Activated CD4-positive, alpha-beta T cell treated with anti-CD3 and anti-CD28 coated beads, Interleukin-2, amount 10 ng/mL, durations not matched to agents 7 days and 5 days (primary cell): ENCODE measurements at regions not wholly inside any gene's neighbourhood (a gene's known extent, or its start where the extent isn't known, plus 50 kb on each side); places are given as distances from the start of the nearest gene placed in this dataset.

Experiments
- CTCF ChIA-PET: fragments of 350-600 bp; sonication (Branson Sonifier 250); formaldehyde crosslinking; loops from one replicate; lab custom pipeline; 2021; ENCODE audit warnings: antibody characterized with exemption; lab: Charles Lee
- POLR2A ChIA-PET: fragments of 350-600 bp; sonication (Branson Sonifier 250); formaldehyde crosslinking; loops from one replicate; lab custom pipeline; 2021; ENCODE audit warnings: antibody characterized with exemption; lab: Charles Lee
- DNase-seq: peaks from one replicate; pipeline ENCODE4 v3.0.0-alpha.2; 2020
- H3K27ac Mint-ChIP-seq: one replicate; pipeline ENCODE4 v1.8.0; 2021; ENCODE audit warnings: mild to moderate bottlenecking, moderate library complexity, mixed read lengths
- H3K27me3 Mint-ChIP-seq: one replicate; pipeline ENCODE4 v1.8.0; 2021; ENCODE audit warnings: mixed read lengths
- H3K36me3 Mint-ChIP-seq: one replicate; pipeline ENCODE4 v1.8.0; 2021; ENCODE audit warnings: low read depth, mixed read lengths
- H3K4me1 Mint-ChIP-seq: one replicate; pipeline ENCODE4 v1.8.0; 2021; ENCODE audit warnings: mixed read lengths
- H3K4me3 Mint-ChIP-seq: one replicate; pipeline ENCODE4 v1.8.0; 2021; ENCODE audit warnings: mild to moderate bottlenecking, moderate library complexity, mixed read lengths
- H3K9me3 Mint-ChIP-seq: one replicate; pipeline ENCODE4 v1.8.0; 2021; ENCODE audit warnings: mixed read lengths

DNA sequence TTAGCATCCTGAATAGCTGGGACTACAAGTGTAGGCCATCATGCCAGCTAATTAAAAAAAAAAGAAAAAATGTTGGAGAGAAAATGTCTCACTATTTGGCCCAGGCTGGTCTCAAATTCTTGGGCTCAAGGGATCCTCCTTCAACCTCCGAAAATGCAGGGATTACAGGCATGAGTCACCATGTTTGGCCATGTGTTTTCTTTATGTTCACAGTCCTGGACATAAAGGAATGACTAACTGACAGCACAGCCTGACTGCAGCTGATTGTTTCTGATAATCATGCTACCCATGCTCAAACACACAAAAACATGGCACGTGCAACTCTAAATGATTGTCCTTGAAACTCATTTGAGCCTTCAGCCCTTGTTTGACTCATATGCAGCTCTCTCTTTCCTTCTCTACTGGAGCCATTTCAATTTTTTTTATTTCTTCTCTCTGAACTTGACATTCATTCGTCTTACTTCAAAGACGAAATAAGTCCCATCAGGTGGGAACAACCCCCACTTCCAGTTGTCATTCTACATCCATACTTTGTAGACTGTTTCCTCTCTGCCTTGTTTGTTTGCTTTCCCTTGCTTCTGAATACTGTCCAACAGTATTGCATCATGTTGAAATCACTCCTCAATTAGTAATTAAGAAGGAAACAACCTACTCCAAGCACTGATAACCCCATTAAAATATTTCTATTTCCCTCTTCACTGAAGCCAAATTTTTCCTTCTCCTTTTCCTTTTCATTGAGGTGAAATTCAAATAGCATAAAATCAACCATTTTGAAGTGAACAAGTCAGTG is 413.0 kb downstream of the BMP2 start:
- peaks cover 9% of the 10 kb centered on the region for H3K9me3 Mint-ChIP-seq
- POLR2A ChIA-PET: no interaction called here
- no peaks in the 10 kb centered on the region for H3K4me1 Mint-ChIP-seq
- no peak overlapping the region for H3K27ac Mint-ChIP-seq
- CTCF ChIA-PET: no interaction called here
- no peaks in the 10 kb centered on the region for H3K27me3 Mint-ChIP-seq
- no peak overlapping the region for H3K4me3 Mint-ChIP-seq
- no peak for DNase-seq
- H3K36me3 Mint-ChIP-seq: no peaks in the 10 kb centered on the region

GRCh38 chr20:7189231-7189630 is 421.7 kb downstream of the BMP2 start:
- Mint-ChIP-seq H3K4me3 (no peak overlapping the region), H3K4me1 (no peaks in the 10 kb centered on the region), H3K36me3 (no peaks in the 10 kb centered on the region), H3K9me3 (peaks cover 3% of the 10 kb centered on the region), H3K27me3 (no peaks in the 10 kb centered on the region), H3K27ac (no peak overlapping the region)
- ChIA-PET CTCF (no interaction called here), POLR2A (no interaction called here)
- DNase-seq: no peak

- no peaks in the 10 kb centered on the region for H3K4me1 Mint-ChIP-seq
- peaks cover 3% of the 10 kb centered on the region for H3K9me3 Mint-ChIP-seq
- no peak overlapping the region for H3K27ac Mint-ChIP-seq
- ChIA-PET POLR2A (no interaction called here), CTCF (no interaction called here)
- H3K36me3 Mint-ChIP-seq: no peaks in the 10 kb centered on the region
- no peaks in the 10 kb centered on the region for H3K27me3 Mint-ChIP-seq
- DNase-seq: no peak
- no peak overlapping the region for H3K4me3 Mint-ChIP-seq
Observed at GRCh38 chr20:7193681-7194080, 426.2 kb downstream of the BMP2 start.

DNA sequence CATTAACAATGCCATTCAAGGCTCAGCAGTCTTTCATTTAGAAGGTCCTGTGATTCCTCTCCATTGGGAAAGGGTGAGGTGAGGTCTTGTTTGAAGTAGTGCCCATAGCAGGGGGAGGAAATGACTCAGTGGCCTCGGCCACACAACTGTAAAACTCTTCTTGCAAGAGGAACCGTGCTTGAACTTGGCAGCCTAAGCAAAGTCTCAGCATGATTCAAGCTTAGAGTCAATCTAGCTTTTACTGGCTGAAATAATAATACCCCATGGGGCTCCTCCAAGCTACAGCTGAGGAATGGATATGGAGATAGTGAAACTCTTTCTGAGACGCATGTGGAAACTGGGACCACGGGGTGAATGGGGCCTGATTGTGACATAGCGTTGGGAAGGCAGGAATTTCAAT is 428.2 kb downstream of the BMP2 start:
- Mint-ChIP-seq H3K9me3 (peaks cover 3% of the 10 kb centered on the region), H3K4me1 (no peaks in the 10 kb centered on the region), H3K36me3 (no peaks in the 10 kb centered on the region), H3K4me3 (no peak overlapping the region), H3K27me3 (no peaks in the 10 kb centered on the region), H3K27ac (no peak overlapping the region)
- POLR2A ChIA-PET: interaction anchor here (0.6 kb wide), 1 partner anchor 100 kb away, joined by 3 read pairs; no protein-coding TSS in a partner anchor
- CTCF ChIA-PET: no interaction called here
- DNase-seq: no peak

- ChIA-PET POLR2A (no interaction called here), CTCF (no interaction called here)
Observed at GRCh38 chr20:7196481-7196880, 429.0 kb downstream of the BMP2 start.

DNA sequence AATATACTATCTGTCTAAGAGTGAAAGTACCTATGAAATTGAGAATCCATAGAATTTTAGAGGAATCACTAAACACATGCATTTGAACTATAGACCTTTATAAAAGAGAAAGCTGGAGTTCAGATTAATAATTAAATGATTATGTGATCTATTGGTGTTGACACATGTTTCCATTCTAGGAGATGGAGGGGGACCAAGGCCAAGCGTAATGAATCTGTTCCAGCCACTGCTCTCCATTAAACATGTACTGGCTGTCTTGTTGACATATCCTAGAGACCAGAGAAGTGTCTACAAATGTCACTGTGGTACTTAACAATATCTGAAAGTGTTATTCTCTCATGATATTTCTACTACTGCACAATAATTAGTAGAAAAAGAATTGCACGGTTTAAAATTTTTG is 432.4 kb downstream of the BMP2 start:
- Mint-ChIP-seq H3K36me3 (no peaks in the 10 kb centered on the region), H3K27ac (no peak overlapping the region), H3K4me1 (no peaks in the 10 kb centered on the region), H3K27me3 (no peaks in the 10 kb centered on the region), H3K4me3 (no peak overlapping the region), H3K9me3 (peaks cover 7% of the 10 kb centered on the region)
- CTCF ChIA-PET: no interaction called here
- POLR2A ChIA-PET: no interaction called here
- no peak for DNase-seq

More at GRCh38 chr20:7196481-7196880, 429.0 kb downstream of the BMP2 start:
- Mint-ChIP-seq H3K27me3 (no peaks in the 10 kb centered on the region), H3K36me3 (no peaks in the 10 kb centered on the region), H3K9me3 (peaks cover 3% of the 10 kb centered on the region), H3K27ac (no peak overlapping the region), H3K4me3 (no peak overlapping the region), H3K4me1 (no peaks in the 10 kb centered on the region)
- DNase-seq: no peak

DNA sequence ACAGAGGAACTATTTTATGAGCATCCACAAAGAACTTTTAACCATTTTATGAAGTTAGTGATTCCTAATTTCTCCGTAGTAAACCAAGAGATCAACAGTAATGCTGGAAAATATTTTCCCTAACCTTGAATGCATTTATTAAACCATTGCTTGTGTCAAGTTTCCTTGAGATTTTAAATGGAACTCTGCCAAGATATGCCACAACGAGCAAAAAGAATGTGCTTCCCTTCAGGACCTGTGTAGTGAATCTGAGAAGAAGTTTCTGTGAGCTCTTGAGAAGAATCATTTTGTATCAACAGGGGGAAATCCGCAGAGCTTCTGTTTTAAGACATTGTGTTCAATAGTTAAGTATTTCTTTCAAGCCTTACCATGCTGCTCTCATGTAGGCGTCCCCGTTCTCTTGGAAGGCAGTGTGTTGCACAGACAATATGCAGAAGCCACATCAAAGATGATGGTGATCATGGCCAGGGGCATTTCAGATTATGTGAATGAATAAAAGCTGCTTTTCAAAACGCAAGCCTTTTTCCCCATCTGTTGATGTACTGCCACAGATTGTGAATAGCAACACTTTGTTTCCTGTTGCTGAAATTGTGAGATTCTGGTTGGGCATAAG is 439.8 kb downstream of the BMP2 start:
- peaks cover 4% of the 10 kb centered on the region for H3K9me3 Mint-ChIP-seq
- no peak for DNase-seq
- no peaks in the 10 kb centered on the region for H3K27me3 Mint-ChIP-seq
- no peak overlapping the region for H3K27ac Mint-ChIP-seq
- ChIA-PET POLR2A (no interaction called here), CTCF (no interaction called here)
- H3K36me3 Mint-ChIP-seq: no peaks in the 10 kb centered on the region
- H3K4me1 Mint-ChIP-seq: no peaks in the 10 kb centered on the region
- no peak overlapping the region for H3K4me3 Mint-ChIP-seq

- H3K4me3 Mint-ChIP-seq: no peak overlapping the region
- ChIA-PET CTCF (no interaction called here), POLR2A (no interaction called here)
- H3K27ac Mint-ChIP-seq: no peak overlapping the region
- no peaks in the 10 kb centered on the region for H3K27me3 Mint-ChIP-seq
- no peak for DNase-seq
- no peaks in the 10 kb centered on the region for H3K36me3 Mint-ChIP-seq
- no peaks in the 10 kb centered on the region for H3K9me3 Mint-ChIP-seq
- H3K4me1 Mint-ChIP-seq: no peaks in the 10 kb centered on the region
Observed at GRCh38 chr20:7210910-7211309, 443.4 kb downstream of the BMP2 start.

GRCh38 chr20:7214081-7214740 is 446.7 kb downstream of the BMP2 start:
- no peaks in the 10 kb centered on the region for H3K4me1 Mint-ChIP-seq
- no peak overlapping the region for H3K27ac Mint-ChIP-seq
- ChIA-PET CTCF (no interaction called here), POLR2A (no interaction called here)
- no peak for DNase-seq
- H3K9me3 Mint-ChIP-seq: no peaks in the 10 kb centered on the region
- H3K4me3 Mint-ChIP-seq: no peak overlapping the region
- no peaks in the 10 kb centered on the region for H3K36me3 Mint-ChIP-seq
- no peaks in the 10 kb centered on the region for H3K27me3 Mint-ChIP-seq

DNA sequence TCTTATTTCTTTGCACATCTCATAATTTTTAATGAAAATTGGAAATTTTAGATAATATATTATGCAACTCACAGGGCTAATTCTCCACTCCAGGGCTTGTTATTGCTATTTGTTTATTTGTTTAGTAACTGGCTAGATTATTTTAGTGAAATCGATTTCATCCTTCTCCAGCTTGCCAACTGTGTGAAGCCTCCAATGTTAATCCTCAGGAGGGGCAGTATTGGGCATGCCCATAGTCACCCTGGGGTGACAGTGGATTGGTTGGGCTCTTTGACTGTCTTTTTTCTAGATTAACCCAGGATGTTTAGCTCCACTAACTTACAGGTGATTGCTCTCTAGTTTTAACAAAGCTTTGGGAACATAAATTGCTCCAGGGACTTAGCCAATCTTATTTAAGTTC is 450.1 kb downstream of the BMP2 start:
- CTCF ChIA-PET: no interaction called here
- H3K36me3 Mint-ChIP-seq: no peaks in the 10 kb centered on the region

GRCh38 chr20:7220755-7221154 is 453.3 kb downstream of the BMP2 start:
- CTCF ChIA-PET: no interaction called here
- H3K4me1 Mint-ChIP-seq: no peaks in the 10 kb centered on the region
- H3K36me3 Mint-ChIP-seq: no peaks in the 10 kb centered on the region
- POLR2A ChIA-PET: no interaction called here
- peaks cover 8% of the 10 kb centered on the region for H3K9me3 Mint-ChIP-seq
- H3K27me3 Mint-ChIP-seq: no peaks in the 10 kb centered on the region
- H3K27ac Mint-ChIP-seq: no peak overlapping the region
- DNase-seq: no peak
- no peak overlapping the region for H3K4me3 Mint-ChIP-seq

More for the DNA sequence above, 450.1 kb downstream of the BMP2 start:
- H3K4me1 Mint-ChIP-seq: no peaks in the 10 kb centered on the region
- no peak overlapping the region for H3K27ac Mint-ChIP-seq
- POLR2A ChIA-PET: interaction anchor here (0.7 kb wide), 1 partner anchor 700 kb away, joined by 3 read pairs; no protein-coding TSS in a partner anchor
- H3K4me3 Mint-ChIP-seq: no peak overlapping the region
- no peaks in the 10 kb centered on the region for H3K9me3 Mint-ChIP-seq
- no peak for DNase-seq
- H3K27me3 Mint-ChIP-seq: no peaks in the 10 kb centered on the region

GRCh38 chr20:7226156-7226555 is 458.7 kb downstream of the BMP2 start:
- Mint-ChIP-seq H3K27ac (no peak overlapping the region), H3K4me3 (no peak overlapping the region), H3K36me3 (no peaks in the 10 kb centered on the region), H3K4me1 (no peaks in the 10 kb centered on the region), H3K9me3 (peaks cover 8% of the 10 kb centered on the region), H3K27me3 (no peaks in the 10 kb centered on the region)
- ChIA-PET CTCF (no interaction called here), POLR2A (no interaction called here)
- DNase-seq: no peak

DNA sequence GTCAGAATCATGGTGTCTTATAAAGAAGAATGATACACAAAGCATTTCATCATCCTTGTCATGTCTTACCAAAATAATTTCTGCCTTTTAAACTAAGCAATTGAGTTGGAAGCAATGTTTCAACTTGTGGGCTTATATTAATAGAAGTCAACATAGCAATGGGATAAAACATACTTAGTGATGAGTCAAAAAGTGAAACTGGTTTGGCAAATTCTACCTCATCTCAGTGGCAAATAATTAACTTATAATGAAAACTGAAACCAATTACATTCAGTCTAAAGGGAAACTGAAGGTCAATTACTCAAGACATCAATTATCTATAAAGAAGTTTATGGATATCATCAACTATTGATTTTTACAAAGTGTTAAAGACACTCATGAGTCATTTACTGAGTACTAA is 463.8 kb downstream of the BMP2 start:
- Mint-ChIP-seq H3K4me1 (no peaks in the 10 kb centered on the region), H3K36me3 (no peaks in the 10 kb centered on the region), H3K27me3 (no peaks in the 10 kb centered on the region), H3K9me3 (peaks cover 6% of the 10 kb centered on the region), H3K27ac (no peak overlapping the region), H3K4me3 (no peak overlapping the region)
- DNase-seq: no peak
- ChIA-PET CTCF (no interaction called here), POLR2A (no interaction called here)
